GM18502 (cell line): ENCODE measurements at regions not wholly inside any gene's neighbourhood (a gene's known extent, or its start where the extent isn't known, plus 50 kb on each side); places are given as distances from the start of the nearest gene placed in this dataset.
"Not testable (repeated sequence)": the region's sequence is repeated elsewhere in the genome, so short reads cannot be mapped to it uniquely, and the experiment has no call there.

Experiments
- ATAC-seq: cut with Tn5 transposase; IDR thresholded peaks from one replicate; pipeline ENCODE4 v1.9.1; 2021; ENCODE audit warnings: mild to moderate bottlenecking; ENCODE audit not compliant: unreplicated experiment, poor library complexity

DNA sequence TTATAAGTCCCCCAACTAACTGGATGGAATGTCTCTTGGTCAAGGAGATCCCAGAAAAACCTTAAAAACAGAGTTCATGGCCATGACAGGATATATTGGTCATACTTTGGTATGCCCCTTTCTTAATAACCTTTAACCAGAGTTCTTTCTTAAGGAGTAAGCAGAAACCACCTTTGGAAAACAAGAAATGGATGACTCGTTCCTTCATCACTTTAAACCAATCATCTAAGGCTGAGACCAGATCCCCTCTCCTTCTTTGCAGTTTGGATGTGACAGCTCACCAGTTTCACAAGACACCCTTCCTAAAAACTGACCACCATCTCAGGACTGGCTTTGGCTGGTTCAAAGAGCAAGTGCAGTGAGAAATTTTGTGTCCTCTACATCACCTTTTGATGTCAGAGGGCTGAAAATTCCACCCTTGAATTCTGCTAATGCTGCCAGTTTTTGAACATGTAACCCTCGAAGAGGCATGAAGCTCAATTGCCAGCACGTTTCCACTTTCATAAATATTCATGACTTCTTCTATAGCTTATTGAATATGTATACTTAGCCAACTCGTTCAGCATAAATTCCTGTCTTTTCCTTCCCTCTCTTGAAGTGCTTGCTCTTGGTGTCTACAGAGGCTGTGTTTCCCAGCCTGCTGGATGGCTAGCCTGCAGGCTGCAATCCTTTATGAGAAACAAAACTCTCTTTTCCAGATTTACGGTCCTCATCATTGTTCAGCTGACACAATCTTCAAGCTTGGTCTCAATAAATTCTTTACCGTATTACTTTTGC is 1323.5 kb upstream of the TMEFF2 start:
- no peak for ATAC-seq

DNA sequence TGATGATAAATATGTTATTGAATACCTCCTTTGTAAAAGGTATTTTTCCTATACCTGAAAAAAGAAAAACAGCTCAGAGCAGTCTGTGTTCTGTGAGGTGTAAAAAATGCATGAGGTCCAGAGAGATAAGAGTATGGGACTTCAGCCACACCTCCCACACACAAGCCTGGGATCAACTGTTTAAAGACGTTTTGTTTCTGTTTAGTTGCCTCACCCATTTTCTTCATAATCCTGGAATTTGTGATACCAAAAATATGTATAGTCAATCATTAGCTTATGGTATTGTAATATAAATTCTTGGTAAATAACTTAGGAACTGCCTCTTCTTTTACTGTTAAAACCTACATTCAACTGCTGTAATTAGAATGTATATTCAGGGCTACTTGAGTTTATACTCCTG is 1322.9 kb upstream of the TMEFF2 start:
- ATAC-seq = no peak

DNA sequence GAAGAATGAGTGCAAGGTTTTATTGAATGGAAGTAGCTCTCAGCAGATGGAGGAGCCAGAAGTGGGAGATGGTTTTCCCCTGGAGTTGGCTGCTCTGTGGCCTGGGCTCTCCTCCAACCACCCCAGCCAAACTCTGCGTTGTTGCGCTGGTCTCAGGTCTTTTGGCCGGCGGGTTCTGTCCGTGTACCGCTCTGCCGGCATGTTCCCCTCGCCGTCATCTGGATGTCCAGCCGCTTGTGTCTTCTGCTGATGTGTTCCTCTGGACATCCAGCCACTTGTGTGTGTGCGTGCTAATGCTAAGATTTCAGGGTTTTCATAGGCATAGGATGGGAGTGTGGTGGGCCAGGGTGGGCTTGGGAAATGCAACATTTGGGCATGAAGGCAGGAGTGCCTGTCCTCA is 1311.3 kb upstream of the TMEFF2 start:
- ATAC-seq = no peak

DNA sequence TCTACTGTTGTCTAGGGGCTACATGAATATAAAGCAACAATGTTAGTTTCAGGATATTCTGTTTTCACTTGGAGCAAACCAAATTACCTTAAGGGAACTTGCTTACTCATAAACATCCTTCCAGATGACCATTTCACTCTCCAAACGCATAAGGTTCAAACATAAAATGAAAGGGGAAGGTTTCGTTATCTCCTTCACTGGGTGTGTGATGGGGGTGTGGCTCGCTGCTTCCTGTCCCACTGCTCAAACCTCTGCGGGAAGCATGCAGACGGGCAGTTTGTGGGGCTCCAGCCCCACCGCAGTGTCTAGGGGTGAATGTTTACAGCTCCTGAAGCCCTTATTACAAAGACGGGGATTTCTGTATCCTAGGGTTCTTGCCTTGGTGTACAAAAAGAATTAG is 1310.9 kb upstream of the TMEFF2 start:
- no peak for ATAC-seq

DNA sequence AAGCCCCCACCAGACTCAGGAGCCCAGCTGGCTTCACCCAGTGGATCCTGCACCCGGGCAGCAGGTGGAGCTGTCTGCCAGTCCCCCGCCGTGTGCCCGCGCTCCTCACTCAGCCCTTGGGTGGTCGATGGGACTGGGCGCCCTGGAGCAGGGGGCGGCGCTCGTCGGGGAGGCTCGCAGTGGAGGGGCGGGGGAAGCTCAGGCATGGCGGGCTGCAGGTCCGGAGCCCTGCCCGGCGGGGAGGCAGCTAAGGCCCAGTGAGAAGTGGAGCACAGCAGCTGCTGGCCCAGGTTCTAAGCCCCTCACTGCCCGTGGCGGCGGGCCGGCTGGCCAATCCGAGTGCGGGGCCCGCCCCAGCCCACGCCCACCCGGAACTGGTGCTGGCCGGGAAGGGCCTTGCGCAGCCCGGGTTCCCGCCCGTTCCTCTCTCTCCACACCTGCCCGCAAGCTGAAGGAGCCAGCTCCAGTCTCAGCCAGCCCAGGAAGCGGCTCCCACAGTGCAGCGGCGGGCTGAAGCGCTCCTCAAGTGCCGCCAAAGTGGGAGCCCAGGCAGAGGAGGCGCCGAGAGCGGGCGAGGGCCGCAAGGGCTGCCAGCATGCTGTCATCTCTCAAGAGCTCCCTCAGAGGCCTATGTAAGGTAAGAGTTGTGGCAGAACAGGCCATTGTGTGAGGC is 1307.8 kb upstream of the TMEFF2 start:
- ATAC-seq = no peak

DNA sequence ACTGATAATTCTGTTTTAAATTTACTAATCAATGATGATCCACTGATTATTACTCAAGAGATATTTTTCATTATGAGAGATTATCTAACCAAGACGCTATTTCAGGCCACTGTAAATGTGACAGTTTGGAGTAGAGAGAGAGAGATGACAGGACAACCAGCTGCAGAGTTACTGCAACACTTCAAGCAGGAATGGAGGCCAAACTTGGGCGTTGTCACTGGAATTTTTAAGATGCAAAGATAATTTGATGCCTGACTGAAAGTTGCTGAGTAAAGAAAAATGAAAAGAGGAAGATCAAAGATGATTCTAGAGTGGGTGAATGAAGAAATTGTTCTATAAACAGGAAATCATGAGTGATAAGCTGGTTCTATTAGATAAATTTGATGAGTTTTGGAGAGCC is 1302.1 kb upstream of the TMEFF2 start:
- ATAC-seq = no peak

DNA sequence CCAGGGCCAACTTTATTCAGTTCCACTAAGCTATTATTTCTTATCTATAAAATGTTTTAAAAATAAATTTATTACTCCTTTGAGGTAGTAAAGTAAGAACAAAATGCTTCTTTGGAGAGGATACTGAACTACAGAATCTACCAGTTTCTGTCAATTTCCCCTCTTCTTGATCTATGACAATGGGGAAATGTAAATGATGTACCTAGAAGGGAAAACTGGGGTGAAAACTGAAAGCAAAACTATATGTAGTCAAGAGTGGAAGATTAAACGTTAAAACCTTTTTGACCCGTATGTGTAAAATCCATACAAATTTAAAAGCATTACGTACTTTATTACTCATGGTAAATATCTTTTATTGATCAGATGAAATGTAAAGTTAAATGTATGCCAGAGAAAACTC is 1287.8 kb upstream of the TMEFF2 start:
- ATAC-seq = peak; percentile 95

DNA sequence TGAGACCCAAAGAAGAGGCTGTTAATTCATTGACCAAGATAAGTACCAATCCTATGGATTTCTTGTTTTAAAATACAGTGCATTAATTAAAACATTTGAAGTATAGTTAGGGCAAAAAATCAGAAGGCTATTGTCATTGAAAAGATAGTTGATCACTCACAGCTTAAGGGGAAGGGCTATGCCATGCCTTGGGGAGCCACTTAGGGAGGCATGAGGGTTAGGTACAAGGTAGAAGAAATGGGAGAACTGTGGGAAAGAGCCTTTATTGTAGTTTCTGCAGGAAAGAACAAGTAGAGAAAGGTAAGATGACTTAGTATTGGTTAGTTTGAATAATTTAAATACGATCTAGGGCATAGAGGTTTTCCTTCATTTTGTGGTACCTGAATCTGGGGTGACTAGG is 1285.5 kb upstream of the TMEFF2 start:
- no peak for ATAC-seq

DNA sequence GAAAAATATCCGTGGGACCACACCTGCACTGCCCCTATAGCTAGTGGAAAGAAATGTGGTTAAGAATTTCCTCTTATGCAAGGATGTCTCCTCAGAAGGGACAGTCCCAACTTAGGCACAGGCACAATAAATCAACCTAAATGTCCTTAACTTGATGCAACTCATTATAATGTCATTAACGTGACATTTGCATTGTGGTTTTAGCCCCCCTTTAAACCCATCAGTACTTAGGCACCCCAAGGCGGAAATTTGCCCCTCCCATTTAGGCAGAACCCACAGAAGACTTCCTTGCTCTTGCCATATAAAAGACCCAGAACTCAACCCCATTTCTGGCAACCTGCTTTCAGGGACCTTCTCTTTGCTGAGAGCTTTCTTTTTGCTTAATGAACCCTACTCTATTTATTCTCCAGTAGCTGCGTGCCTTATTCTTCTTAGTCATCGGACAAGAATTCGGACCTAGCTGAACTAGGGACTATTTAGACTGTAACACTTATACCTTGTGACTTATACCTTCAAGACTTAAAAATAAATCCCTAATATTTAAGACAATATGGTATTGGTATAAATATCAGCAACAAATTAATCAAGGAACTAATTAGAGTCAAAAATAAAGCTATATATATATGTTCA is 1281.6 kb upstream of the TMEFF2 start:
- no peak for ATAC-seq

DNA sequence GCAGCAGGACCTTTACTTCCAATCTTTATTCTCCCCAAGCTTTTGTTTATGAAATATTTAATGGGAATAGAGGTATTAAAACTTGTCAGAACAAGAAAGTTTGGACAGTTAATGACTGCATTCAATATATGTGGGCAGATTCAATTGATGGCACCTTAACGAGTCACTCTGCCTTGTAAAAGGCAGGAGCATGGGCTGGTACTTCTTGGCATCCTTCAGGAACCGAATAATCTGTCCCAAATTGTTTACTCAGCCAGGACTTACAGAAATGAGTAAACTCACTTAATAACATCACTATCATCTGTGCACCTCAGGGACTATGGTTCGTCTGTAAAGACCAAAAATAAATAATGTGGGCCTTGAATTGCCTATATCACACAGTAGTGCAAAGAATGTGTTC is 1280.3 kb upstream of the TMEFF2 start:
- ATAC-seq = no peak

DNA sequence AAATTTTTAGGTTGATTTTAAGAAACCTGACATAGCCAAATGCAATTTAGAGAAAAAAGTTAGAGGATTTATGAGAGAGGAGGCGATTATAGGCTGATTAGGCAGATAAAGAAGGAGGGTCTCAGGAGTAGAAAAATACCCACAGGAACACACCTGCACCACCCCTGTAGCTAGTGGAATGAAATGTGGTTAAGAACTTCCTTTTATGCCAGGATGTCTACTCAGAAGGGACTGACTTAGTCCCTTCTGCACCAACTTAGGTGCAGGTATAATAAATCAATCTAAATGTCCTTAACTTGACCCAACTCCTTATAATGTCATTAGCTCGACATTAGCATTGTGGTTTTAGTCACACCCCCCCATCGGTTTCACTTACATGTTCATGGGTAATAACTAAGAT is 1274.5 kb upstream of the TMEFF2 start:
- ATAC-seq = no peak

DNA sequence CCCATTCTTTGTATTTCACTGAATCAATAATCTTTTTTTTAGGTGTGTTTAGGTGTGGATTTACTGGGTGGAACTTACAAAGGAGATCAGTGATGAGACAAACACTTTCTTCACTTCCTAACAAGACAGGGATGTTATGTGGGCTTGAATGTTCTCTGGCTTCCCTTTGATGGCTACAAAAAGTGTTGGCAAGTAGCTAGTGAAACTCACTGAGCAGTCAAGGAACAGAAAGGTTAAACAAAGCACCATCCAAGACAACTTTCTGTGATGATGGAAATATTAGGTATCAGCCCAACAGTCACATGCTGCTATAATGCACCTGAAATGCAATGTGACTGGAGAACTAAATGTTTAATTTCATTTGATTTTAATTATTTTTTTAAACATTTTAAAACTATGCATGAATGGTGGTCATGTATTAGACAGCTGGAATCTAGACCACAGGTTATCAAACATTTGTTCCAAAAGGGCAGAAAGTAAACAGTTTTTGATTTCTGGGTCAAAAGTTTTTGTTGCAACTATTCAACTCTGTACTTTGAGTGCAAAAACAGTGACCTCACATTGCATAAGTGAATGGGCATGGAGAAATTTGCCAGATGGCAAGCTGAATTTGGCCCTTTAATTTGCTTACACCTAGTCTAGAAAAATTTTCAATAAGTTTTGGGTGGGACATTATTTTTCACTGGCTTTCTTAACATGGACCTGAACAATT is 1272.7 kb upstream of the TMEFF2 start:
- ATAC-seq = no peak

DNA sequence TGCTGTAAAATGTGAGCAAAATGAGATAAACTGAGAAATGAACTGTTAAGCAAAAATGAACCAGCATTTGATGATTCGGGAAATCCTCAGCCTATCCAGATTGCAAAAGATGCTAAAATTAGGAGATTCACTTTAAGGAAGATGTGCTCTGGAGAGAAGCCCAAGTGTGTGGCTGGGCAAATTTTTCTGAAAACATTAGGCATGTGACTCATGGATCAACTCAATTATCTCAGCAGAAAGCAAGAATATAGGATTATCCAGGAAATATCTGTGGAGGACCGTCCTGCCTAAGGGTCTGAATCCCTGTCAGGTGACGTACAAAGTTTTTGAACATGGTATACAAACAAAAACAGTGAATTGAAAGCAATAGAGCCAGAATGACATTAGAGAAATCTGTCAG is 1268.3 kb upstream of the TMEFF2 start:
- ATAC-seq = no peak

DNA sequence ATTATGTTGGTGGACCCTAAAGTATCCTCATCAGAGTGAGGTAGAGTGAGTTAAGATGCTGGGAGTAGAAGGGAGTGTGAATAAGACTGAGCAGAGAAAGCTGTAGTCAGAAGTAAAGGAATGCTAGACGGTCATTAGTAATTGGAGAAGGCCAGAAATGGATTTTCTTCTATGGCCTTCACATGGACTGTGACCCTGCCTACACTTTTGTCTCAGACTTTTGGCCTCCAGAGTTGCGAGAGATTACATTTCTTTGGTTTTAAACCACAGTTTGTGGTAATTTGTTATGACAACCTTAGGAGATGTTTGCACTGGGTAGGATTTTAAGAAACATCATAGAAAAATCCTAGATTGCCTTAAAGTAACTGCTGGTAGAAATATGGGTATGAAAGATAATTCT is 1267.7 kb upstream of the TMEFF2 start:
- no peak for ATAC-seq

DNA sequence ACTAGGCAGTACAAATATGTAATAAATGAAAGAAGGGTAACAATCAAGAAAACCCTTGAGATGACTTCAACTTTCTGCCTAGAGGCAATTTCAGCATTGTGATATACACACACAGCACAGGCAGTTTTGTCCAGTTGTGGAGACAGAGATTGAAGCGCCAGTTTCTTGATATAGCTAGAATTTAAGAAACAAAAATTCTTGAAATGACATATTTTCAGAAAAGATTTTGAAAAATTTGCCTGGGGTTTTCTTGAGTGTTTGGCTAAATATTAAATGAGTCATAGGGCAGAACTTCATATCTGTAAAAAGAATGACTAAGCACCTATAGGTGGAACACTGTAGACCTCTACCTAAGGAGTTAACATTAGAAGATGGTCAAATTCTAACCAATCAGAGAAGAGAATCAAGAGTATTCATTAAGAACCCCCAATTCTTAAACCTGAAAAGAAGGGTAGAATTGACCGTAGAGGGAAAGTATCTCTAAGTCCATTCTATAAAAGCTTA is 1266.8 kb upstream of the TMEFF2 start:
- no peak for ATAC-seq

DNA sequence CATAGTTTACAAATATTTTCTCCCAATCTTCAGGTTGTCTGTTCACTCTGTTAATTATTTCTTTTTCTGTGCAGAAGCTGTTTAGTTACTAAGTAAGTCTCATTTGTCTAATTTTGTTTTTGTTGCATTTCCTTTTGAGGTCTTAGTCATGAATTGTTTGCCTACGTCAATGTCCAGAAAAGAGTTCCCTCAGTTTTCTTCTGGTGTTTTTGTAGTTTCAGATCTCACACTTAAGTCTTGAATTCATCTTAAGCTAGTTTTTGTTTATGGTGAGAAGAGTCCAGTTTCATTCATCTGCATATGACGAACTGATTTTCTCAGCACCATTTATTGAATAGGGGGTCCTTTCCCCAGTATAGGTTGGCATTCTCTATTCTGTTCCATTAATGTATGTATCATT is 1252.2 kb upstream of the TMEFF2 start:
- no peak for ATAC-seq

DNA sequence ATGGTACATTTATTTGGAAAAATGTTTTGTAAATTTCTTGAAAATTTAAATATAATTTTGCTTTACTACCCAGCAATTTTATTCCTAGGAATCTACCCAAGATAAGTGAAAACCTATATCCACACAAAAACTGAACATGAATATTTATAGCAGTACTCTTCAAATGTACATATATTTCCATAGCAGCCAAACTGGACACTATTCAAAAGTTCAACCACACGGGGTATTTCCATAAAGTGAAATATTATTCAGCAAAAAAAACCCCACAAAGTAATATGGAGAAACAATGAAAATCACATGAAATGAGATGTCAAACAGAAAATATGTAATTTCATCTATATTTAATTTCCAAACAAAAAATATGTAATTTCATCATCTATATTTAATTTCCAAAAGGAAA is 1247.6 kb upstream of the TMEFF2 start:
- ATAC-seq = no peak

DNA sequence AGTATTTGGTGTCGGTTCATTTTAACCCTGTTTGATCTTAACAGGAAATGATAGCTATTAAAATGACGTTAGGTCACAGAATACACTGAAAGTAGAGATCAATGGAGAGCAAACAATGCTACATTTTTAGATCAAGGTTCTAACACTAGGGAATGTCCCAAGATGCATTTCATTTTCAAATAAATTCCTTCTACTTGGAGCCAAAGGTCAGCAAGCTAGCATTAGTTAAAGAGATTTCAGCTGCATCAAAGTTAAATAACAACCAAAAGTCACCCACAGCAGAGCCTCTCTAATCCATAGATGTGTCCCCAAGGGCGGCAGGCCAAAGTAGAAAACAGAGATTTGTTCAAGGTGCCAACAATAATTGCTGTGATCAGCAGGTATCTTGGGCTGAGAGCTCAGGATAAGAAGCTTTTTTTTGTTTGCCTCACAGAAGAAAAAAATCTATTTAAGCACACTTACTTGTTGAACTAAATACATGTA is 1233.6 kb upstream of the TMEFF2 start:
- ATAC-seq = no peak

DNA sequence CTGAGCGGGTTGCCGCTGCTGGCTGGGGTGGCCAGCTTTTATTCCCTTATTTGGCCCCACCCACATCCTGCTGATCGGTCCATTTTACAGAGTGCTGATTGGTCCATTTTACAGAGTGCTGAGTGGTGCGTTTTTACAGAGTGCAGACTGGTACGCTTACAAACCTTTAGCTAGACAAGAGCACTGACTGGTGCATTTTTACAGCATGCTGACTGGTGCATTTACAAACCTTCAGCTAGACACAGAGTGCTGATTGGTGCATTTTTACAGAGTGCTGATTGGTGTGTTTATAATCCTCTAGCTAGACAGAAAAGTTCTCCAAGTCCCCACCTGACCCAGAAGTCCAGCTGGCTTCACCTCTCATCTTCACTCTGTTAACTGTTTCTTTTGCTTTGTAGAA is 1217.6 kb upstream of the TMEFF2 start:
- ATAC-seq = not testable (repeated sequence)

DNA sequence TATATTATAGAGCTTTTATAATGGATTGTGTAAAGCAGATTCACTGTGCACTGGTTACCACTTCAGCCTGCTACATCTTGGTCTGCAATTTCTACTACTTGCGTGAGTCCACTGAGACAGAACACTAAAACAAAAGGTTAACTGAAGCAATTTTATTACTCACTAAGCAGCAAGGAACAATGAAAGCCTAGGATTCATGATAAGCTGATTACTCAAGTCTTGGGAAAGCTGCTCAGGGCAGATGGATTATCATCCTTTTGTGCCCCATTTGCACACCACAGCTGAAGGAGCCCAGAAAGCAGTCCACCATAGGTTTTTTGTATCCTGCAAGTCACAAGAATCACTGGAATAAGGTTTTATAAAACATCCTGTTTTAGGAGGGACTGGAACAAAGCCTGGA is 1215.2 kb upstream of the TMEFF2 start:
- ATAC-seq = no peak

DNA sequence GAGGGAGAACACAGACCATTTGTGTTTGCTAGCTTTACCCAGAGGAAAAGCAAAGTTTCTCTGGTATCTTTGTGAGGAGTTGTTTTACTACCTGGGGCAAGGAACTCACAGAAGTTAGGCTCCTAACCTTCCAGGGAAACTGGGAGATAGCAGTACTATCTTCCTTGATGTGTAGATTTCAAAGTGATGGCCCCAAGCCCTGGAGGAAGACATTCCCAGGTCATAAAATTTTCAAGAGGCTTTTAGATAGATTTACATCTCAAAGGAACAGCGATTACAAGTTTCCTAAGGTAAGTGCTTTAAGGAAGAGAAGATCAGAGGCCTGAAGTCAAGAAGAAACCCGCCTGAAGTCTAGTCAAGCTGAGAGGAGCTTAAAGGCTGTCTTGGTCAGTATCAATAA is 1187.8 kb upstream of the TMEFF2 start:
- no peak for ATAC-seq
